ENCODE measurements at regions not wholly inside any gene's neighbourhood (a gene's known extent, or its start where the extent isn't known, plus 50 kb on each side); places are given as distances from the start of the nearest gene placed in this dataset.

GRCh38 chr1:99455760-99456159 lies 190.2 kb upstream of the PALMD start:
- no peak for TF ChIP-seq POLR2A (IDR thresholded peaks at IDR 0.05; ENCODE audit: insufficient read depth in 1 of 2, low read depth in 2 of 2, low read length in 2 of 2)
- TF ChIP-seq, protein P1, sequence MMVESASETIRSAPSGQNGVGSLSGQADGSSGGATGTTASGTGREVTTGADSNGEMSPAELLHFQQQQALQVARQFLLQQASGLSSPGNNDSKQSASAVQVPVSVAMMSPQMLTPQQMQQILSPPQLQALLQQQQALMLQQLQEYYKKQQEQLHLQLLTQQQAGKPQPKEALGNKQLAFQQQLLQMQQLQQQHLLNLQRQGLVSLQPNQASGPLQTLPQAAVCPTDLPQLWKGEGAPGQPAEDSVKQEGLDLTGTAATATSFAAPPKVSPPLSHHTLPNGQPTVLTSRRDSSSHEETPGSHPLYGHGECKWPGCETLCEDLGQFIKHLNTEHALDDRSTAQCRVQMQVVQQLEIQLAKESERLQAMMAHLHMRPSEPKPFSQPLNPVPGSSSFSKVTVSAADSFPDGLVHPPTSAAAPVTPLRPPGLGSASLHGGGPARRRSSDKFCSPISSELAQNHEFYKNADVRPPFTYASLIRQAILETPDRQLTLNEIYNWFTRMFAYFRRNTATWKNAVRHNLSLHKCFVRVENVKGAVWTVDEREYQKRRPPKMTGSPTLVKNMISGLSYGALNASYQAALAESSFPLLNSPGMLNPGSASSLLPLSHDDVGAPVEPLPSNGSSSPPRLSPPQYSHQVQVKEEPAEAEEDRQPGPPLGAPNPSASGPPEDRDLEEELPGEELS (CRISPR knock-in tag; IDR thresholded peaks at IDR 0.05): no peak
- TF ChIP-seq ZNF800 (CRISPR knock-in tag; IDR thresholded peaks at IDR 0.05): no peak
- TF ChIP-seq SAFB2 (CRISPR knock-in tag; IDR thresholded peaks at IDR 0.05; ENCODE audit: borderline replicate concordance, low read depth): no peak
- TF ChIP-seq TCF7L2 (IDR thresholded peaks at IDR 0.05; ENCODE audit: low read depth, low read length): no peak
- no peak for TF ChIP-seq EP300 (IDR thresholded peaks at IDR 0.05; ENCODE audit: low read depth in 2 of 2, low read length in 2 of 2)
- no peak for TF ChIP-seq EP300 (CRISPR knock-in tag; IDR thresholded peaks at IDR 0.05; ENCODE audit: borderline replicate concordance)
- no peak for TF ChIP-seq ZNF878 (CRISPR knock-in tag; IDR thresholded peaks at IDR 0.05)
- no peak for TF ChIP-seq ZBED4 (CRISPR knock-in tag; IDR thresholded peaks at IDR 0.05; ENCODE audit: borderline replicate concordance)
- no peak for TF ChIP-seq FOXA1 (IDR thresholded peaks at IDR 0.05)
- TF ChIP-seq FOXA1 (CRISPR knock-in tag; IDR thresholded peaks at IDR 0.05): no peak
- TF ChIP-seq, protein P2, sequence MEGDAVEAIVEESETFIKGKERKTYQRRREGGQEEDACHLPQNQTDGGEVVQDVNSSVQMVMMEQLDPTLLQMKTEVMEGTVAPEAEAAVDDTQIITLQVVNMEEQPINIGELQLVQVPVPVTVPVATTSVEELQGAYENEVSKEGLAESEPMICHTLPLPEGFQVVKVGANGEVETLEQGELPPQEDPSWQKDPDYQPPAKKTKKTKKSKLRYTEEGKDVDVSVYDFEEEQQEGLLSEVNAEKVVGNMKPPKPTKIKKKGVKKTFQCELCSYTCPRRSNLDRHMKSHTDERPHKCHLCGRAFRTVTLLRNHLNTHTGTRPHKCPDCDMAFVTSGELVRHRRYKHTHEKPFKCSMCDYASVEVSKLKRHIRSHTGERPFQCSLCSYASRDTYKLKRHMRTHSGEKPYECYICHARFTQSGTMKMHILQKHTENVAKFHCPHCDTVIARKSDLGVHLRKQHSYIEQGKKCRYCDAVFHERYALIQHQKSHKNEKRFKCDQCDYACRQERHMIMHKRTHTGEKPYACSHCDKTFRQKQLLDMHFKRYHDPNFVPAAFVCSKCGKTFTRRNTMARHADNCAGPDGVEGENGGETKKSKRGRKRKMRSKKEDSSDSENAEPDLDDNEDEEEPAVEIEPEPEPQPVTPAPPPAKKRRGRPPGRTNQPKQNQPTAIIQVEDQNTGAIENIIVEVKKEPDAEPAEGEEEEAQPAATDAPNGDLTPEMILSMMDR (CRISPR knock-in tag; IDR thresholded peaks at IDR 0.05): no peak
- TF ChIP-seq HMG20A (CRISPR knock-in tag; IDR thresholded peaks at IDR 0.05; ENCODE audit: borderline replicate concordance): no peak
